Fibroblast of lung (primary cell): ENCODE measurements at regions not wholly inside any gene's neighbourhood (a gene's known extent, or its start where the extent isn't known, plus 50 kb on each side); places are given as distances from the start of the nearest gene placed in this dataset.

ENCODE experiments used
- EZH2 ChIP-seq: IDR thresholded peaks from 2 replicates; pipeline ENCODE4 v1.5.1; 2012; ENCODE audit warnings: low read length, control low read depth, mild to moderate bottlenecking; ENCODE audit errors: missing control alignments
- TF ChIP-seq, protein P1 (sequence below), 2 donors: IDR thresholded peaks in 1 of 2; conservative IDR thresholded peaks in 1 of 2; 1 replicate in 1 of 2; 2 replicates in 1 of 2; pipeline ENCODE4 v1.5.1; 2011 to 2012; ENCODE audit warnings: low read length in 2 of 2, control low read depth in 1 of 2, inconsistent platforms in 1 of 2, low read depth in 1 of 2, mild to moderate bottlenecking in 1 of 2

DNA sequence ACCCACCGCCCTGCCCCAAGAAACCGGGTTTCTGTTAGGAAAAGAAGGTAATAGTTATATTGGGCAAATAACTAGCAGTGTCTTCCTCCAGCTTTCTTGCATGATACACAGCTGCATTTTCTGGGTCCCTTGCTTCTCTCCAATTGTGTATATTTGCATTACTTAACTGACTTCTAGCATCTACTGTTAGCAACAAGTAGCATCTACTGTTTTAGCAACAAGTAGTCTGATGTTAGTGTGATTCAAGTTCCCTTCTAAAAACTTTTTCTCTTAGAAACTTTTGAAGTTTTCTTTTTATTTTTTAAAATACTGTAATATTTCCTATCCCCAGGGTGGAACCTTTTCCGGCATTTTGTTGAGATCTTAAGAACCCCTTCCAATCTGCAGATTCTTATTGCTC lies 221.2 kb downstream of the CLIC5 start:
- TF ChIP-seq, protein P1, sequence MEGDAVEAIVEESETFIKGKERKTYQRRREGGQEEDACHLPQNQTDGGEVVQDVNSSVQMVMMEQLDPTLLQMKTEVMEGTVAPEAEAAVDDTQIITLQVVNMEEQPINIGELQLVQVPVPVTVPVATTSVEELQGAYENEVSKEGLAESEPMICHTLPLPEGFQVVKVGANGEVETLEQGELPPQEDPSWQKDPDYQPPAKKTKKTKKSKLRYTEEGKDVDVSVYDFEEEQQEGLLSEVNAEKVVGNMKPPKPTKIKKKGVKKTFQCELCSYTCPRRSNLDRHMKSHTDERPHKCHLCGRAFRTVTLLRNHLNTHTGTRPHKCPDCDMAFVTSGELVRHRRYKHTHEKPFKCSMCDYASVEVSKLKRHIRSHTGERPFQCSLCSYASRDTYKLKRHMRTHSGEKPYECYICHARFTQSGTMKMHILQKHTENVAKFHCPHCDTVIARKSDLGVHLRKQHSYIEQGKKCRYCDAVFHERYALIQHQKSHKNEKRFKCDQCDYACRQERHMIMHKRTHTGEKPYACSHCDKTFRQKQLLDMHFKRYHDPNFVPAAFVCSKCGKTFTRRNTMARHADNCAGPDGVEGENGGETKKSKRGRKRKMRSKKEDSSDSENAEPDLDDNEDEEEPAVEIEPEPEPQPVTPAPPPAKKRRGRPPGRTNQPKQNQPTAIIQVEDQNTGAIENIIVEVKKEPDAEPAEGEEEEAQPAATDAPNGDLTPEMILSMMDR (conservative IDR thresholded peaks at IDR 0.05 in 1 of 2, IDR thresholded peaks at IDR 0.05 in 1 of 2; ENCODE audit: low read depth in 1 of 2, low read length in 2 of 2) = no peak
- TF ChIP-seq EZH2 = no peak
